ENCODE measurements at regions not wholly inside any gene's neighbourhood (a gene's known extent, or its start where the extent isn't known, plus 50 kb on each side); places are given as distances from the start of the nearest gene placed in this dataset.

DNA sequence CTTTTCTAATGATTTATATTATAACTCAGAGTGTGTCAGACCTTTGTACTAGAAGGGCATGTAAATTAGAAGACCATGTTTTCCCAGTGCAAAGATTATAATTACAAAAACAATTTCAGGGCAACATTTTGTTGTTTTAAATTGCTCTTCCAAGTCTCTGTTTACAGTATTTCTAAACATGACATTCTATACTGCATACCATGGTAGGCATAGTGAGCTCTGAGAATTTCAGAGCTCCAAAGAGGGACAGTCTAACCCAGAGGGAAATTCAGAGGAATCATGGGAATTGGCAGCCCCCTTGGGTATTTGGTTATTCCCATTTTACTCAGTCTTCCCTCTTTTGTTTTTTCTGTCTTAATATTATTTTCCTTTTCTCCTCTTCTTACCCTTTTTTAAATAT, 361.5 kb upstream of the SEMA6D start:
- no peak overlapping the region for H3K4me3 ChIP-seq (ENCODE audit: low read depth, low read length)
- DNase-seq (ENCODE audit: low read depth), result no peak
- TF ChIP-seq, protein P1, sequence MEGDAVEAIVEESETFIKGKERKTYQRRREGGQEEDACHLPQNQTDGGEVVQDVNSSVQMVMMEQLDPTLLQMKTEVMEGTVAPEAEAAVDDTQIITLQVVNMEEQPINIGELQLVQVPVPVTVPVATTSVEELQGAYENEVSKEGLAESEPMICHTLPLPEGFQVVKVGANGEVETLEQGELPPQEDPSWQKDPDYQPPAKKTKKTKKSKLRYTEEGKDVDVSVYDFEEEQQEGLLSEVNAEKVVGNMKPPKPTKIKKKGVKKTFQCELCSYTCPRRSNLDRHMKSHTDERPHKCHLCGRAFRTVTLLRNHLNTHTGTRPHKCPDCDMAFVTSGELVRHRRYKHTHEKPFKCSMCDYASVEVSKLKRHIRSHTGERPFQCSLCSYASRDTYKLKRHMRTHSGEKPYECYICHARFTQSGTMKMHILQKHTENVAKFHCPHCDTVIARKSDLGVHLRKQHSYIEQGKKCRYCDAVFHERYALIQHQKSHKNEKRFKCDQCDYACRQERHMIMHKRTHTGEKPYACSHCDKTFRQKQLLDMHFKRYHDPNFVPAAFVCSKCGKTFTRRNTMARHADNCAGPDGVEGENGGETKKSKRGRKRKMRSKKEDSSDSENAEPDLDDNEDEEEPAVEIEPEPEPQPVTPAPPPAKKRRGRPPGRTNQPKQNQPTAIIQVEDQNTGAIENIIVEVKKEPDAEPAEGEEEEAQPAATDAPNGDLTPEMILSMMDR (IDR thresholded peaks at IDR 0.05; ENCODE audit: insufficient read depth, low read length), result no peak

DNA sequence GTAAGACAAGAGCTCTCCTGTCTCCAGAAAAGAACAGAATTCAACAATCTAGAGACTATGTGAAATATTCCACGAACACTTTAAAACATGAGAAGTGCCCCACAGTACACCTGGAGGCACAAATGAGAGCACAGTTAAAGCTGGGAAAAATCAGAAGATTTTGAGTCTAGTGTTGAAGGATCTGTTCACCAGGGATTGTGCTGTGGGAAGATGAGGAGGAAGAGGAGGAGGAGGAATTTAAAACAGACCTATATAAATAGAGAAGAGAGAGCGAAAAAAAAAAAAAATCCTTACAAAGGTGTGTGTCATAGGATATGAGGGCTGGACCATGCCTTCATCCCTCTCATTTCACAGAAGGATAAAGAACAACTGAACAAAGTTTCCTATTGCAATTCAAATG, 361.0 kb upstream of the SEMA6D start:
- TF ChIP-seq, protein P1 (IDR thresholded peaks at IDR 0.05; ENCODE audit: insufficient read depth, low read length), result no peak
- no peak overlapping the region for H3K4me3 ChIP-seq (ENCODE audit: low read depth, low read length)
- no peak for DNase-seq (ENCODE audit: low read depth)

DNA sequence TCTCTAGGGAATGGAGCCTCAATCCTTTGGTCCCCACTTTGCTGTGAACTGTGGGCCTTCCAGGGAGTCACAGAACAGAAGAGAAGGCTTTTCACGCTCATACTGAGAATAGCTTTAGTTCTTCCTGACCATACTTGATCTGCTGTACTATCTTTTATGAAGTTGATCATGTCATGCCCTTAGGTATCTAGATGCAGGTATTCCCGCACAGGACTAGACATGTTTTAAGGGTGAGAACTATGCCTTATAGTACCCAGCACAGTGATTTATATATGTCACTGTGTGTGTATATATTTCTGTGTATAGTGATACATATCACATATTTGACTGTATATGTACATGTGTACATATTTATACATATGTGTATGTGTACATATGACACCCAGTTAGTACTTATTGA, 358.4 kb upstream of the SEMA6D start:
- H3K4me3 ChIP-seq (ENCODE audit: low read depth, low read length), result no peak overlapping the region
- TF ChIP-seq, protein P1 (IDR thresholded peaks at IDR 0.05; ENCODE audit: insufficient read depth, low read length), result no peak
- no peak for DNase-seq (ENCODE audit: low read depth)

DNA sequence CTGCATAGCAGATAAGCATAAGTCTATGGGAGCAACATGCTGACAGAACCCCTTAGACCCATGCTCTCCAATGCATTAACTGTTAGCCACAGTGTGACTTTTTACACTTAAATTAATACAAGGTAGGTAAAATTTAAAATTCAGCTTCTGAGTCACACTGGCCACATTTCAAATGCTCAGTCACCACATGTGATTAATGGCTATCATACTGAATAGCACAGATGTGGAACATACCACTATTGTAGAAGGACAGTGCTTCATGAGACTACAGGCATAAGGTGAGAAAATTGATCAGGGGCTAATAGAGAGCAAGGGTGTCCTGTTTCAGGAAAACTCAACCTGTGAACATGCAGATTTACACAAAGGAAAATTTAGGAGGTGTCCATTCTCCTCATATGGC, 357.0 kb upstream of the SEMA6D start:
- TF ChIP-seq, protein P1 (IDR thresholded peaks at IDR 0.05; ENCODE audit: insufficient read depth, low read length), result no peak
- no peak for DNase-seq (ENCODE audit: low read depth)
- H3K4me3 ChIP-seq (ENCODE audit: low read depth, low read length), result no peak overlapping the region

DNA sequence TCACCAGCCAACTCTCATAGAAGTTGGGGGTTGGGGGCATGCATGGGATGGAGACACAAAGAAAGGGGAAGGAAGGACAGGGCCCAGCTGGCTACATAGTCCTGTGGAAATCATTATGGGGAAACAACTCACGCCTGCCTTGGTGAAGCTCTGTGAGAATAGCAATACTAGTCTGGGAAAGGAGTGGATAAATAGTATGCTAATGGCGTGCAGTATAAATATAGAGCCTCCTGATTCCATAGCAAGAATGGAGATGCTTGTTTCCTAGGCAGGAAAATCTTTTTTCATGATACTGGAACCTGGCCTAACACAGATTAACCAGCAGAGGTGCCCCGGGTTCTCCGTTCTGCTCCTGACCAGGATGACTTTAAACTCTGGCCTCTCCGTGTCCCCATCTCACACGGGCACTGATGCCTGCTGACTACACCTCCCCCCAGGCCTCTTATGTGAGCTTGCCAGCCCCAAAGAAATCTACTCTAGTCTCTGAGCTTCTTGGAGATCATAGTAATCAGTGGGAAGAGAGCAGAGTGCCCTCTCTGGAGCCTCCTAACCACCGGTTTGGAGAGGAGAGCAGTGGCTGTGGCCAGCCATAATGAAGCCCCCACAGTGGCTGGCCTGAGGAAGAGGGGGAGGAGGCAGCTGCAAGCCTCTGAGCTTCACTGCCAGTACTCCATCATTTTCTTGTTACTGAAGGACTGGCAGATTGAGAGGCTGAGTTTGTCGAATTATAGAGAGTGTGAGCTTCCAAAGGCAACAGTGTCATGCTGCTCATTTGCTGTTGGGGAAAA, 355.0 kb upstream of the SEMA6D start:
- DNase-seq (ENCODE audit: low read depth), result no peak
- H3K4me3 ChIP-seq (ENCODE audit: low read depth, low read length), result no peak overlapping the region
- TF ChIP-seq, protein P1 (IDR thresholded peaks at IDR 0.05; ENCODE audit: insufficient read depth, low read length), result no peak

DNA sequence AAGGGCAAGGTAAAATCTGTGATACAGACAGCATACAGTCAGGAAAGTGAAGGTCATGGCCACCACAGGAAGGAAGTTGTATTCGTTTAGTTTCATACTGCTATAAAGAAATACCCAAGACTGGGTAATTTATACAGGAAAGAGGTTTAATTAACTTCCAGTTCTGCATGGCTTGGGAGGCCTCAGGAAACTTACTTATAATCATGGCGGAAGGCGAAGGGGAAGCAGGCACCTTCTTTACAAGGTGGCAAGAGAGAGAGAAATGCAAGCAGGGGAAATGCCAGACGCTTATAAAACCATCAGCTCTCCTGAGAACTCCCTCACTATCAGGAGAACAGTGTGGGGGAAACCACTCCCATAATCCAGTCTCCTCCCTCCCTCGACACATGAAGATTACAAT, 353.7 kb upstream of the SEMA6D start:
- no peak overlapping the region for H3K4me3 ChIP-seq (ENCODE audit: low read depth, low read length)
- no peak for DNase-seq (ENCODE audit: low read depth)
- TF ChIP-seq, protein P1 (IDR thresholded peaks at IDR 0.05; ENCODE audit: insufficient read depth, low read length), result no peak

Measured in fibroblast of the aortic adventitia (primary cell).